Activated CD4-positive, alpha-beta T cell treated with anti-CD3 and anti-CD28 coated beads, Interleukin-2, amount 50 U/mL, for 24 hours (primary cell): ENCODE measurements at regions not wholly inside any gene's neighbourhood (a gene's known extent, or its start where the extent isn't known, plus 50 kb on each side); places are given as distances from the start of the nearest gene placed in this dataset.
"Not testable (repeated sequence)": the region's sequence is repeated elsewhere in the genome, so short reads cannot be mapped to it uniquely, and the experiment has no call there.

Experiments
- DNase-seq, 2 donors: peaks; one replicate each; pipeline ENCODE4 v3.0.0-alpha.2; 2020; ENCODE audit warnings: low read depth in 1 of 2, low spot score in 1 of 2

GRCh38 chr10:124217906-124218804, 124.8 kb upstream of the CHST15 start:
- DNase-seq: no peak

- no peak for DNase-seq
These were observed 123.6 kb upstream of the CHST15 start for GRCh38 chr10:124217031-124217430.

GRCh38 chr10:124214610-124215375, 121.4 kb upstream of the CHST15 start:
- no peak for DNase-seq

GRCh38 chr10:124213899-124214510, 120.6 kb upstream of the CHST15 start:
- no peak for DNase-seq

- DNase-seq: no peak
These were observed 120.1 kb upstream of the CHST15 start for GRCh38 chr10:124213471-124213870.

GRCh38 chr10:124212702-124213101, 119.3 kb upstream of the CHST15 start:
- no peak for DNase-seq

- DNase-seq: no peak
These were observed 118.5 kb upstream of the CHST15 start for GRCh38 chr10:124211921-124212320.

- no peak for DNase-seq
These were observed 116.9 kb upstream of the CHST15 start for GRCh38 chr10:124210263-124210662.

- no peak for DNase-seq
These were observed 114.0 kb upstream of the CHST15 start for GRCh38 chr10:124207391-124207790.

GRCh38 chr10:124206616-124207015, 113.2 kb upstream of the CHST15 start:
- no peak for DNase-seq

- no peak for DNase-seq
These were observed 112.0 kb upstream of the CHST15 start for GRCh38 chr10:124205432-124205831.

- DNase-seq: no peak
These were observed 111.3 kb upstream of the CHST15 start for GRCh38 chr10:124204726-124205125.

- DNase-seq: no peak
These were observed 106.6 kb upstream of the CHST15 start for GRCh38 chr10:124200011-124200410.

GRCh38 chr10:124198871-124199270, 105.5 kb upstream of the CHST15 start:
- no peak for DNase-seq

- DNase-seq: no peak
These were observed 104.7 kb upstream of the CHST15 start for GRCh38 chr10:124198125-124198501.

- DNase-seq: no peak
These were observed 104.2 kb upstream of the CHST15 start for GRCh38 chr10:124197371-124198124.

GRCh38 chr10:124196659-124197058, 103.3 kb upstream of the CHST15 start:
- DNase-seq: no peak

GRCh38 chr10:124194199-124194824, 100.9 kb upstream of the CHST15 start:
- DNase-seq: no peak

GRCh38 chr10:124193309-124193696, 99.9 kb upstream of the CHST15 start:
- no peak for DNase-seq

- DNase-seq: not testable (repeated sequence)
These were observed 99.4 kb upstream of the CHST15 start for GRCh38 chr10:124192664-124193308.
